Gastroesophageal sphincter (tissue), 3 donors: ENCODE measurements at regions not wholly inside any gene's neighbourhood (a gene's known extent, or its start where the extent isn't known, plus 50 kb on each side); places are given as distances from the start of the nearest gene placed in this dataset.

Experiments
- EP300 ChIP-seq: sonication (generic); formaldehyde crosslinking; IDR thresholded peaks from one replicate; pipeline ENCODE4 v1.6.1; 2017; ENCODE audit warnings: antibody characterized with exemption, mild to moderate bottlenecking
- POLR2A ChIP-seq, 2 donors: fragments of 450-650 bp; IDR thresholded peaks; one replicate each; pipeline ENCODE4 v1.6.1; 2017; ENCODE audit warnings: antibody characterized with exemption in 2 of 2, mild to moderate bottlenecking in 2 of 2, moderate library complexity in 1 of 2
- TF ChIP-seq, protein P1 (sequence below), 4 experiments: fragments of 200-600 bp in 2 of 4; fragments of 450-650 bp in 2 of 4; sonication (generic) in 1 of 4; IDR thresholded peaks; one replicate each; pipeline ENCODE4 v1.5.1; 2017 to 2019; ENCODE audit warnings: antibody characterized with exemption in 4 of 4, mild to moderate bottlenecking in 2 of 4, moderate library complexity in 2 of 4

GRCh38 chr1:36652586-36652985 lies 169.9 kb upstream of the CSF3R start:
- TF ChIP-seq, protein P1, sequence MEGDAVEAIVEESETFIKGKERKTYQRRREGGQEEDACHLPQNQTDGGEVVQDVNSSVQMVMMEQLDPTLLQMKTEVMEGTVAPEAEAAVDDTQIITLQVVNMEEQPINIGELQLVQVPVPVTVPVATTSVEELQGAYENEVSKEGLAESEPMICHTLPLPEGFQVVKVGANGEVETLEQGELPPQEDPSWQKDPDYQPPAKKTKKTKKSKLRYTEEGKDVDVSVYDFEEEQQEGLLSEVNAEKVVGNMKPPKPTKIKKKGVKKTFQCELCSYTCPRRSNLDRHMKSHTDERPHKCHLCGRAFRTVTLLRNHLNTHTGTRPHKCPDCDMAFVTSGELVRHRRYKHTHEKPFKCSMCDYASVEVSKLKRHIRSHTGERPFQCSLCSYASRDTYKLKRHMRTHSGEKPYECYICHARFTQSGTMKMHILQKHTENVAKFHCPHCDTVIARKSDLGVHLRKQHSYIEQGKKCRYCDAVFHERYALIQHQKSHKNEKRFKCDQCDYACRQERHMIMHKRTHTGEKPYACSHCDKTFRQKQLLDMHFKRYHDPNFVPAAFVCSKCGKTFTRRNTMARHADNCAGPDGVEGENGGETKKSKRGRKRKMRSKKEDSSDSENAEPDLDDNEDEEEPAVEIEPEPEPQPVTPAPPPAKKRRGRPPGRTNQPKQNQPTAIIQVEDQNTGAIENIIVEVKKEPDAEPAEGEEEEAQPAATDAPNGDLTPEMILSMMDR (IDR thresholded peaks at IDR 0.05) = no peak
- TF ChIP-seq POLR2A (IDR thresholded peaks at IDR 0.05) (no peak), EP300 (no peak)
